A549 (cell line): ENCODE measurements at regions not wholly inside any gene's neighbourhood (a gene's known extent, or its start where the extent isn't known, plus 50 kb on each side); places are given as distances from the start of the nearest gene placed in this dataset.

Source experiments
- CEBPB ChIP-seq, 2 experiments: fragments of >200 bp in 1 of 2; sonication (Bioruptor Twin) in 1 of 2; formaldehyde crosslinking in 1 of 2; IDR thresholded peaks; 2 replicates each; pipeline ENCODE4 v1.6.1; 2012 to 2016
- CTCF ChIP-seq: fragments of >200 bp; sonication (Bioruptor Twin); formaldehyde crosslinking; IDR thresholded peaks from 3 replicates; pipeline ENCODE4 v1.5.1; 2016
- ELK1 ChIP-seq: fragments of 150-350 bp; IDR thresholded peaks from 2 replicates; pipeline ENCODE4 v1.6.1; 2014; ENCODE audit warnings: low read depth, mild to moderate bottlenecking, low read length
- EP300 ChIP-seq, 2 experiments: fragments of >200 bp; sonication (Bioruptor Twin); formaldehyde crosslinking; IDR thresholded peaks; 2 replicates in 1 of 2; 3 replicates in 1 of 2; pipeline ENCODE4 v1.6.1; 2016 to 2017
- JUNB ChIP-seq: fragments of >200 bp; sonication (Bioruptor Twin); formaldehyde crosslinking; IDR thresholded peaks from 2 replicates; pipeline ENCODE4 v1.6.1; 2016
- MYC ChIP-seq: IDR thresholded peaks from 2 replicates; pipeline ENCODE4 v1.6.1; 2012; ENCODE audit warnings: mild to moderate bottlenecking, inconsistent platforms, low read length, improper control_type of control experiment, borderline replicate concordance
- NFE2L2 ChIP-seq: fragments of 150-350 bp; conservative IDR thresholded peaks from 2 replicates; pipeline ENCODE4 v1.6.1; 2014; ENCODE audit warnings: low read length
- POLR2A ChIP-seq: IDR thresholded peaks from 2 replicates; pipeline ENCODE4 v1.6.1; 2012; ENCODE audit warnings: mild to moderate bottlenecking, low read length
- RFX5 ChIP-seq: fragments of 450-650 bp; IDR thresholded peaks from 2 replicates; pipeline ENCODE4 v1.7.1; 2014; ENCODE audit warnings: antibody characterized with exemption, mild to moderate bottlenecking, moderate library complexity
- TF ChIP-seq, protein P1 (sequence below): IDR thresholded peaks from 2 replicates; pipeline ENCODE4 v1.6.1; 2012
- TF ChIP-seq, protein P2 (sequence below): fragments of 450-650 bp; IDR thresholded peaks from 2 replicates; pipeline ENCODE4 v1.6.1; 2014; ENCODE audit warnings: antibody characterized with exemption

GRCh38 chr11:88012456-88012855 is 162.8 kb downstream of the RAB38 start:
- TF ChIP-seq RFX5 (no peak), JUNB (no peak), CTCF (no peak), MYC (no peak), NFE2L2 (no peak), ELK1 (no peak), POLR2A (no peak), EP300 (IDR thresholded peaks at IDR 0.05) (no peak), CEBPB (IDR thresholded peaks at IDR 0.05) (no peak)
- TF ChIP-seq, protein P1, sequence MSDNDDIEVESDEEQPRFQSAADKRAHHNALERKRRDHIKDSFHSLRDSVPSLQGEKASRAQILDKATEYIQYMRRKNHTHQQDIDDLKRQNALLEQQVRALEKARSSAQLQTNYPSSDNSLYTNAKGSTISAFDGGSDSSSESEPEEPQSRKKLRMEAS = no peak
- TF ChIP-seq, protein P2, sequence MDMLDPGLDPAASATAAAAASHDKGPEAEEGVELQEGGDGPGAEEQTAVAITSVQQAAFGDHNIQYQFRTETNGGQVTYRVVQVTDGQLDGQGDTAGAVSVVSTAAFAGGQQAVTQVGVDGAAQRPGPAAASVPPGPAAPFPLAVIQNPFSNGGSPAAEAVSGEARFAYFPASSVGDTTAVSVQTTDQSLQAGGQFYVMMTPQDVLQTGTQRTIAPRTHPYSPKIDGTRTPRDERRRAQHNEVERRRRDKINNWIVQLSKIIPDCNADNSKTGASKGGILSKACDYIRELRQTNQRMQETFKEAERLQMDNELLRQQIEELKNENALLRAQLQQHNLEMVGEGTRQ = no peak
